ENCODE measurements at regions not wholly inside any gene's neighbourhood (a gene's known extent, or its start where the extent isn't known, plus 50 kb on each side); places are given as distances from the start of the nearest gene placed in this dataset.
"Not testable (repeated sequence)": the region's sequence is repeated elsewhere in the genome, so short reads cannot be mapped to it uniquely, and the experiment has no call there.

DNA sequence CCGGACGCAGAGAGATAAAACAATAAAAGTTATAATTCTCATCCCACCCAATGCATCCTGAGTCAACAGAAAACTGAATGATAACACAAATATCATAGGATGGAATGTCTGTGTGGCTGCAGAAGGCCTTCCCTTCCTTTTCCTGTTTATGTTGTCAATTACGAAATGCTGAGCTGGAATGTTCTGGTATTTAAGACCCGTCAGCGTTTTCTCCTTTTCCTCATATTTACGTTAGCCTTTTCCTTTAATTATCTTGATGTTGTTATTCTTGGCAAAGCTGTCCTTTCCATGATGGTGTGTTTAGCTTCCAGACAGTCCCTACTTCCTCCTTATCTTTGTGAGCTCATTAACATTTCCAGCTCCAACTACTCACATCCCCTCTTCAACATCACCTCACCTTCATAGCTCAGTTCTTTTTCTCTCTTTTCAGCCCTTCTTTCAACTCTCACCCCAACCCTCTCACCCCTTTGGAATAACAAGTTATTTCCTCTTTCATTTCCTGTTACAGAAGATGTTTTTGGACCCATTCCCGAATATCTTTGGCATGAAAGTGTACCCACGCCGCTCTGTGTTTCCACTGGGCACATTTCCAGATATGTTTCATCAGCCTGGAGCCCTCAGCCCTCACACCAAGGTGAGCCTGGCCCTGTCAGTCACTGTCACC, 221.6 kb downstream of the NR2F1-AS1 start:
- peak in 1 of 2 experiments; percentile 4 for DNase-seq (ENCODE audit: low read depth in 2 of 2)

DNA sequence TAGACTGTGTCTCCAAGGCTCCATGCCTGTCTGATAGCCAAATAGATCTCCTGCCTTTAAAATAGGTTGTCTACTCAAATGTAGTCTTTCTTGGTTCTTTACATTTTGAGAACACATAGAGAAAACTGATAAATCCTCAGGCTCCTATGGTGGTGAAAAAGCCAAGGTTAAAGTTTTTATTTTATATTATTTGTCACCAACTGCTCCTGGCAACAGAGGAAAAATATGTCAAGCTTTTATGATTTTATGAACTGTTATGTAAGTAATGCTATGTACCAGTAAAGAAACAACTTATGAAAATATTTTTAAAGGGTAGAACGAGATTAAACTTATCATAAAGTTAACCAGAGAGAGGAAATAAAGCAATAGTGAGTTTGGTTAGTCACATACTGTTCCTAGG, 222.8 kb downstream of the NR2F1-AS1 start:
- no peak for DNase-seq (ENCODE audit: low read depth in 2 of 2)

DNA sequence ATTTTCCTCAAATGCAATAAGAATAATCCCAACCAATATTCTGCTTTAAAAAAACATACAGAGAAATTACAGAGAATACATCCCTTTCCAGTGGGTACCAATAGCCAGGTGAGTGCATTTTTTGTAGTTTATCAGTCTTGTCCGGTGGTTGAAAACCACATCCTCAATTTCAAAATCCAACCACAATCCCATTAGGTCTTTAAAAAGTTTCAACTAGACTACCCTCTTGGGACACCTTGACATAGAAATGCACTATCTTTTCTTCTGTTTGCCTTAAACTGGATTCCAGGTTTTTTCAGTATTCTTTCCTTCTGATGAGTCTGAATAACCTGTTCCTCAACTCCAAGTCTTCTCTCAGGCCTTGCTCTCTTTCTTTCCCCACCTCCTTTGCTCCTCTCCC, 223.3 kb downstream of the NR2F1-AS1 start:
- DNase-seq (ENCODE audit: low read depth in 2 of 2), result no peak

DNA sequence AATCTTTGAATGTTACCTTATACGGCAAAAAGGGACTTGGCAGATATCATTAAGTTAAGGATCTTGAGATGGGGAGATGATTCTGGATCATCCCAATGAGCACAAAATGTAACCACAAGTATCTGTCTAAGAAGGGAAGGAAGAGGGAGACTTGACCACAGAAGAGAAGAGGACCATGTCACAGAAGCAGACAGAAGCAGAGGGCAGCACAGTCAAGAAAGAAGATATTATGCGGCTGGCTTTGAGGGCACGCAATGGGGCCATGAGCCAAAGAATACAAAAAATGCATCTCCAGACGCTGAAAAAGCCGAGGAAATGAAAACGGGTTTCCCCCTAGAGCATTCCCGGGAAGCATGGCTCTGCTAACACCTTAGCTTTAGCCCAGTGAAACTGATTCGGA, 225.3 kb downstream of the NR2F1-AS1 start:
- no peak for DNase-seq (ENCODE audit: low read depth in 2 of 2)

DNA sequence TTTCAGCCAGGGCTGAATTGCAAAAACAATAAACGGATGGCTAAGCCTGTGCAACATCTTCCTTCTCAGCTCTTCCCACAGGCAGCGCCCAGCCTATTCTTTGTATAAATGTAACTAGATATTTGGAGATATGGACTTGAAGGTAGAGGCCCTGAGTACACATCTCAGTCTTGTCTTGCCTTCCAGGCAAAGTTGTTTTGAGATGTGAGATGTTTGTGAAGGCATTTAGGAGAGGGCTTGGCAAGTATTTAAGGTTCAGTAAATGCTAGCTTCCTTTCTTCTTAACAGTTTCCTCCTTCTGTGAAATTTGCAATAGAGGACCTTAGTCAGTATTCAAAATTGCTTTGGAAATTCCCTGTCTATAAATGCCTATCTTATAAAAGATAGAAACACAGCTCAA, 228.8 kb downstream of the NR2F1-AS1 start:
- no peak for DNase-seq (ENCODE audit: low read depth in 2 of 2)

DNA sequence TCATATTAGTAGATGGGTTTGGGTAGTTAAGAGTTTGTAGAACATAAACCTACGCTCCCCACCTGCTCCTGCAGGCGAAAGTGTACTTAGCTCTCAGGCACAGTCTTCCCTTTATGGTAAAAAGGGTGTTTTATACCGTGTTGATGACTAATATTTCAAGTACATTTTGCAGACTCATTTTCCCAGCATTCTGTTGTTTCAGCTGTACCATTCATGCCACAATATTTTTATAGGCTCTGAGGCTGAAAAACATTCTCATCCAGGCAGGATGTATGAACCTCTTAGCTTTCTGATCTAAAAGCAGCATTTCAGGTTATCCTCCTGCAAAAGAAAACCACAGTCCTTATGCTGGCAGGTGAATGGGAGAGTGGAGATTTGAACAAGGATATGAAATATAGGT, 231.4 kb downstream of the NR2F1-AS1 start:
- peak; percentile 1 to 2 for DNase-seq (ENCODE audit: low read depth in 2 of 2)

DNA sequence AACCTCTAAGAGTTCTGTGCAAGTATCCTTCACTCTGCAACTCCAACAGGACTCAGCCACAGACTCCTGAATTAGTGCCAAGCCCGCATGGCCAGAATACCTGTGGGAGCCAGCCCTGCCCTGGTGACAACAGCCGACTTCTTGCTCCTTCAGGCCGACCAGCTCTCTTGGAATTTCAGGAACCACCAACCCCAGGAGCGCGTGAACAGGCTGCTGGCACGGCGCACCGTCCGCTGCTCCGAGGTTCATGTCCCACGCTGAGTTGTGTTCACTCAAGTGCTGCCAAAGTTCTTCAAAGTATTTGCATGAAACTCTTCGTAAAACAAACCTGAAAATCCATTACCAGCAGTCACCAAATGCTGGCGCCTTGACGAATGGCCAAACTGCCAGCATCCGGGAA, 232.8 kb downstream of the NR2F1-AS1 start:
- DNase-seq (ENCODE audit: low read depth in 2 of 2), result no peak

DNA sequence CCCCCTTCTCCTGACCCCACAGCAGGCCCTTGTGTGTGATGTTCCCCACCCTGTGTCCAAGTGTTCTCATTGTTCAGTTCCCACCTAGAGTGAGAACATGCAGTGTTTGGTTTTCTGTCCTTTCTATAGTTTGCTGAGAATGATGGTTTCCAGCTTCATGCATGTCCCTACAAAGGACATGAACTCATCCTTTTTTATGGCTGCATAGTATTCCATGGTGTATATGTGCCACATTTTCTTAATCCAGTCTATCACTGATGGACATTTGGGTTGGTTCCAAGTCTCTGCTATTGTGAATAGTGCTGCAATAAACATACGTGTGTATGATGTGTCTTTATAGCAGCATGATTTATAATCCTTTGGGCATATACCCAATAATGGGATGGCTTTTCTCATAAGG, 234.2 kb downstream of the NR2F1-AS1 start:
- not testable (repeated sequence) for DNase-seq (ENCODE audit: low read depth in 2 of 2)

DNA sequence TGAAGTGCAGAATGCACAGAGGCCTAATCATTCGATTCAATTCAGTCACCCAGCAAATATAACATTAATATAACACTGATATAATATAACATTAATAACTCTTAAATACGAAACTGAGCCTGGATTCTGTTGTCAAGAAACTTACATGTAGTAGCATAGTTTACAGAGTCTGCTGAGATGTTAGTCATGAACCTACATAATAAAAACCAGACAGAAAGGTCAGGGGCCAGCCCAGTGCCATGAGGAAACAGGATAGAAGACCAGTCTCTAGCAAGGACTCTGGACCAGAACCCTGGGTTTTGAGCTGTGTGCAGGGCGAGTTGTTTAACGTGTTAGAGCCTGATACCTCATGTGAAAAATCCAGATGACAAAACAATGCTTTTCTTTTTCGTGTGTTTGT, 234.7 kb downstream of the NR2F1-AS1 start:
- no peak for DNase-seq (ENCODE audit: low read depth in 2 of 2)

DNA sequence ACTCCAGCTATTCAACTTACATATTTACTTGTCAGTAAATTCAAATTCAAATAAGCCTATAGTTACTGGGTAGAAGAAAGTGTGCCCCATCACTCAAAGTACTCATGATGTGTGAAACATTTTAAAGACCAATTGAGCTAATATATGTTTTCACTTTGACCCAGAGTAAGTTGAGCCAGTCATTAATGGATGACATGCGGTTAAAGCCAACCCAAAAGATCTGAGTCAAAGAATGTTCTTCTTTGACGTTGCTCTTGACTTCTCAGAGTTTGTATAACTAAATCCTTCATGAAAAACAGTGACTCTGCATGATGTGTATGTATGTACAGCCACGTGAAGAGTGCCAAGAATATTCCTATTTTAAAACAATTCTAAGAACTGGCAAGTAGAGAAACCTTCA, 237.4 kb downstream of the NR2F1-AS1 start:
- DNase-seq (ENCODE audit: low read depth in 2 of 2), result no peak

DNA sequence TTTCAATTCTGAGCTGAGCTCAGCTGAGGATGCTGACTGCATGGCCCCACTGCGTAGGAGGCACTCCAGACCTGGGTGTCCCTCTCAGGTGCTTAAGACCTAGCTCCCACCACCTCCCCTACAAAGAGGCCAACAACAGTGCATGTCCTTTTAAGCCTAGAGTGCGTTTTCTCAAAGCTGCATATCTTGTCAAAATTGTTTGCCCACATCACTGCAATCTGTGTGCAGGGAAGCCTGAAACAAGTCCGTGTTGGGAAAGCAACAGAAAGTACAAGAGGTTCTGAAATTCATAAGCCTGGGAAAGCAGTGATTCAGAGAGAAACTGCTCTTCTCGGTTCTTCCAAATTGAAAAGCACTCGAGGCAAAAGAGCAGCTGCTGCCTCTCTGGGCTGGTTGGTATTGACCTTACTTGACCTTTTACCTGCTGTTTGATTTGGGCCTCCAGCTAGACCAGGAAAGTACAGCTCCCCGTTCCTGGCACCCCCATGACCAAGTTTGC, 238.4 kb downstream of the NR2F1-AS1 start:
- no peak for DNase-seq (ENCODE audit: low read depth in 2 of 2)

DNA sequence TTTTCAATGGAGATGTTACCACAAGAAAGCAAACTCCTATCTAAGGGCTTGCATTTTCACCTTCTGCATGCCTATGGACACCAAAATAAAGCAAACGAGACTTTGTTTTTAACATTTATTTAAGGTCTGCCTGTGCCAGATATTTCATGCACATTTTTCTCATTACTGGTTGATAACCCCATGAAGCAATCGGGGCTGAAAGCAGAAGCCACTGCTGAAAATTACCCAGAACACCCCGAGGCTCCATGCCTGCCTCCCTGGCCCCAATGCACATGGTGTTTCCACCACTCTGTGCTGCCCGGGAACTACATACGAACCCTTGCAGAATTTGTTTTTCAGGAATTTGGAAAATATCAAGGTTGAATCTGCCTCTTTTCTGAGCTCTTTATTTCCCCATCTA, 240.1 kb downstream of the NR2F1-AS1 start:
- DNase-seq (ENCODE audit: low read depth in 2 of 2), result no peak

DNA sequence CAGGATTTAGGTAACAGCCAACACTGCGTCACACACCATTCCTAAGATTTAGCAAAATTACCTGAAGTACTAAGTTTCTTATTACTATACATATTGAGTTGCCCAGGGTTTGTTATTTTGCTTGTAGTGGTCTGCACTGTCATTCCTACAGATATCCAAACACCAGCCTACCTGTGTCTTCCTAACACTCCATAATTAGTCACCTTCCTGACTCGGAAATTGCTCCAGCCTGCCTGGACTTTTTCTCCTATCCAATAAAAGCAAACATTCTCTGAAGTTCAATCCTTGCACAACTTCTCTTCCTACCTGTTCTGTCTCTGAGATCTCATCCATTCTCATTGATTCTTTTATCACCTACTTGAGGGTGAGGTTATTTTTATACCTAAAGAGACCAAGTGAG, 243.9 kb downstream of the NR2F1-AS1 start:
- no peak for DNase-seq (ENCODE audit: low read depth in 2 of 2)

DNA sequence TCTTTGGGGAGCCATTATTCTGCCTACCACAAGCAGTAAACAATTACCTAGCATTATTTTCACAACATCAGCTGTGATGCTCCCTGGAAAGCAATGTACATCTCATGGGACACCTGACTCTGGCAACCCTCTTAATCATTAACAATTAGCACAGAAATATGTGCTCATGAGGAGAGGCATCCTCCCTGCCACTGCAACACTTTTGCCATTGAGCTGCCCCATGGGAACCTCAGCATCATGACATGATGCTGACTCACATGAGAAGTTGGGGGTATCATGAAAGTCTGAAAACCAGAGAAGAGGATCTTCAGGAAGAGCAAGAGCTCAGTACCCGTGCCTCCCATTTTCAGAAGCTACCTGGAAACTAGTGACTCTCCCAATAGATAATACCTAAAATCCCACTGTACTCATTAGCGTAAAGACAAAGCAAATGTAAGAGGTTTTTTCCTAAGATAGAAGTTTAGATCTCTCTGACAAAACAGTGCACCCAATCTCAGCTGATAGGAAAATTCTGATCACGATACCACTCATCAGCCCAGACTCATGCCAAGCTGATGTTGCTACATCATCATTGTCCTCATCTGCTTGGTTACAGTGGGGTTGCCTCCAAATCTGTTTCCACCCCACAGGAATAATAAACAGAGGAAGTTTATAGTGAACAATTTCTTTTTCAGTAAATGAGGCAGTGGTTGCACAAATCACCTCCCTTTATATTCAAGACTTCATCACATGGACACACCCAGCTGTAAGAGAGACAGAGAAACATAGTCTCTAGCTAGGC, 244.5 kb downstream of the NR2F1-AS1 start:
- no peak for DNase-seq (ENCODE audit: low read depth in 2 of 2)

DNA sequence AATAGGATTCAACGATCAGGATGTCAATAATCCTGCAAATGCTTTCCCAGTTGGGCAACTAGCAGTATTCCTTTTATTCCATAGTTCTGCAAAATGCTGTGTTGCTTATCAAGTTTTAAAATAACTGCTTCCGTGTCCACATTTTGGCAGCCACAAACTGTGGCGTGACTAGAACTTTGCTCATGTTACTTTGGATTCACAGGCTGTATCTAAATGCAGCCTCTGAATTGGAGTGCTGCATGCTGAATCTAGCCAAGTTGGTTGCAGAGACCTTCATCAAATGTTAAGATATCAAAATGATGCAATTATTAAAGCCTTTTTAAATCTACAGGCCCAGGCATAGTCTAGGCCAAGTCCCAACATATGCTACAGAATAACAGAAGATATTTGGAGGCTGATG, 249.2 kb downstream of the NR2F1-AS1 start:
- DNase-seq (ENCODE audit: low read depth in 2 of 2), result no peak

DNA sequence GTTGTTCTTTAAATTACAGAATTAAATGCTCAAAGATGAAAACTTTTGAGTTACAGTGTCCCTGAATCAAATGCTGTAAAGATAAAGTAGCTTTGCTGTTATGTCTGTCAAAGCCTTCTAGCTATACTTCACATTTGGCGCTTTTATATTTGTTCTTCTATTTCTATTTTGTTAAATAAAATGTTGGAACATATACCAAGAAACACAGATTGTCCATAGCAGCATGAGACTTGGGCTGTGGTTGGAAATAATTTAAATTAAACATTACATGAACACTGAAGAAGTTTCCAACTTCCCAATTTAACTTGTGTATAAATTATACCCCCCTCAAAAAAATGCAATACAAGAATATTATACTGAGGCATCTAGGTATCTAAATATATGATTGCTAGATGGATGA, 249.8 kb downstream of the NR2F1-AS1 start:
- DNase-seq (ENCODE audit: low read depth in 2 of 2), result no peak

DNA sequence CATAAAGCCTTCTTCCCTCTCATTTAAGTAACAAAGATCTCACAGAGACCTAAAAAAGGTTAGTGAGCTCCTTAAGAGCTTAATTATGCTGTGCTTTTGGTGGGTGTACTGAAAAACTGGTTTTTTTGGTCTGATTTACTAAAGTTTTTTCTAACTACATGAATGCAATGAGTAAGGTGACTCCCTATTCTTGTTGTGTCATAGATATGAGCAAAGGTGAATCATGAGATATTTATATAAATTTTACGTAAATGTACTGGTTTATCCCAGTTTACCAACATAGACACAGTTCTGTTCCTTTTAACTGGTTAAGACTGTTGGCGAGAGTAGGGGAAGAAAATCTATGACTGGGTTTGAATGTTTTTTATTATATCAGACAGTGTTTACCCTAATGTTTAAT, 250.5 kb downstream of the NR2F1-AS1 start:
- no peak for DNase-seq (ENCODE audit: low read depth in 2 of 2)

DNA sequence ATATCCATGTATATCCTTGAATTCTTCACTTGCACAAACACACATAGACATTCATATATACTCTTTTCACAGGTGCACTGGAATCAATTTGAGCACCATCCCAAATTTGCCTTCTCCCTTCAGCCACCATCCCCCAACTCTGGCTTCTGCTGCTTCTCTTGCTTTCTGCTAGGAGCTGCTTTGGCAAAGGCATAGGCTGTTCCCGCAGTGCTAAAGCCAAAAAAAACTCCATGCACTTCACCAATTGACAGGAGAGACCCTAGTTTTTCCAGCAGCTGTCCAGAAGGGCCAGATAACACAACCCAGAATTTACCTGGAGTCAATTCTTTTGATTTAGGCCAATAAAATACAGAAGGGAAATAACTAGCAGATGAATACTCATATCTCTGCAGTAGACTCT, 251.3 kb downstream of the NR2F1-AS1 start:
- DNase-seq (ENCODE audit: low read depth in 2 of 2), result no peak

DNA sequence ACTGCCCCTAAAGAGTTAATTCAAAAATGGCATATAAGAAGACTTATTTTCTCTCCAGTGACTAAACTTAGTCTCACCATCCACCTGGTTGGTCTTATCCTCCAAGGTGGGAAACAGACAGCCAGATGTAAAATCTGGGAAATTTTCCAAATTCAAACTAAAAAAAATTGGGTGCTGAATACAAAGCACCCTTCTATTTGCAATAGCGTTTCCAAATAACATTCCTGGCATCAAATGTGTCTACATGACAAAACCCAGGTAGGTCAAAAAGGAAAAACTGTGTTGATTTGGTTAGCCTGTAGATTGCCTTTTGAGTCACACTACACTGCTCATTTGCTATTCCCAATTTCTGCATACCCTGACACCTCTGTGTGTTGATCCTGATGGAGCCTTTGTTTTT, 252.2 kb downstream of the NR2F1-AS1 start:
- DNase-seq (ENCODE audit: low read depth in 2 of 2), result no peak

DNA sequence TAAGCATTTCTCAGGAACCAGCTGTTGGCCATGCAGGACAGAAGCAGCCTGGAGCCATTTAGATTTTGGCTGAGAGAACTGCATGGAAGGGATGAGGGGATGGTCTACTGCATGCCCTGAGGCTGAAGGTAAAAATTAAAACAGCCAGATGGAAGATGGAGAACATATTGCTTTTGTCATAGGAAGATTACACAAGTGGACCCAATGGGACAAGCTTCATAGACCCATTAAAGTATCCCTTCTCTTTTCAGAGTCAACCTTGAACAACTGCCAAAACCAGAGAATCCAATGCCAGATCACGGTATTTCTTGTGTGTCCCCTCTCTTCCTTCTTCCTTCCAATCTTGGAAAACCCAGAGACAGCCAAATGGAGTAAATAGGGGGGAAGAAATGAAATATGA, 253.4 kb downstream of the NR2F1-AS1 start:
- no peak for DNase-seq (ENCODE audit: low read depth in 2 of 2)

DNA sequence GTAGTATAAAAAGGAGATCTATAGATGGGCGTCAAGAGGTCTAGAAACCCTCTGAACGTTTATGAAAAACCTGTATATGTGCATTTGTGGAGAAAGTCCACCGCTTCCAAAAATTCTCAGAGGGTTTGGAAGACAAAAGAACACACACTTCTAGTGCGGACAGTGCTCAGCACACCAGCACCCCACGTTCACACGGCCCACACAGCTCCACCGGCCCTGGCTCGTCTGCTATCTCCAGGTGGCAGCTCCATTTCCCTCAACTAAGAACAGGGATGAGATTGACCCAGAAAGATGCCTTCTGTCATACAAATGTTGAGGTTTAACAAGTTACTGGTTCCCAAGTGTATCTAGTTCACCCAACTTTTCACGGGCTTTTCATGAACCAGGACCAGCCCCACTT, 255.1 kb downstream of the NR2F1-AS1 start:
- no peak for DNase-seq (ENCODE audit: low read depth in 2 of 2)

DNA sequence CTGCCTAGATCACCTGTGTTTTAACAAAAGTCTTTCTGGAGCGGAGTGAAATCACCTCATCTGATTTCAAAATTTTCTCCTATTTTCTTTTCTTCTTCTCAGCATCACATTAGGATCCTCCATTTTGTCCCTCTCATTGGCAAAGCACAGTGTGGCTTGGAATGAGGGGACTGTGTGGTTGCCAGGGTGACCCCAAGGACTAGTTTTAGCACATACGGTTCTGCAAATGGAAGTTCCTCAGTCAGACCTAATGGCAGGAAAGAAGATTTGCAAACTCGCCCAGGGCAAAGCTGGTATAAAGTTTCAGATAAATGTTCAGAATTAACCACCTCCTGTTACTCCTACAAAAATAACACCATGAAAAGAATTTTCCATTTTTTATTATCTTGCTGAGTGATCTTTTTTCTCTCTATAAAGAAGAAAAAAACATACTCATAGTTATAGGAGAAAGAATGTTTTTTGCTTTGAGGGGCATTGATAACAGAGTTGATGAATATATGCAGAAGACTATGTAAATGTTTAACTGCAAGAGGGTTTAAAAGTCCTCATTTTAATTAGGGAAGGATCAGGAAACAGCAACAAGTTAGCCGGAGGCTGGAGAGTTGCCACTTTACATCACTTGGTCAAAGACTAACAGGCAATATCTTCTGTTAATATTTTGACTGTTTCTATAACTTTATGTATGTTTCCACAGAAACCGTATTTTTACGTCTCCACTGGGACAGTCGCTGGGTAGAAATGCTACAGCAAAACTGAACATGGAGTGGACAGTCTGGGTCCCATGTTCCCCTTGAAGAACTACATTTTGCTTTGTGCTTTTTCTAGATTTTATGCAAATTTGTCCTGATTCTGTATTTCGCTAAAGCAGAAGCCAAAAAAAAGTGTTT, 257.8 kb downstream of the NR2F1-AS1 start:
- DNase-seq (ENCODE audit: low read depth in 2 of 2), result no peak

All from fibroblast of skin of left biceps (primary cell).